ENCODE measurements at regions not wholly inside any gene's neighbourhood (a gene's known extent, or its start where the extent isn't known, plus 50 kb on each side); places are given as distances from the start of the nearest gene placed in this dataset.

DNA sequence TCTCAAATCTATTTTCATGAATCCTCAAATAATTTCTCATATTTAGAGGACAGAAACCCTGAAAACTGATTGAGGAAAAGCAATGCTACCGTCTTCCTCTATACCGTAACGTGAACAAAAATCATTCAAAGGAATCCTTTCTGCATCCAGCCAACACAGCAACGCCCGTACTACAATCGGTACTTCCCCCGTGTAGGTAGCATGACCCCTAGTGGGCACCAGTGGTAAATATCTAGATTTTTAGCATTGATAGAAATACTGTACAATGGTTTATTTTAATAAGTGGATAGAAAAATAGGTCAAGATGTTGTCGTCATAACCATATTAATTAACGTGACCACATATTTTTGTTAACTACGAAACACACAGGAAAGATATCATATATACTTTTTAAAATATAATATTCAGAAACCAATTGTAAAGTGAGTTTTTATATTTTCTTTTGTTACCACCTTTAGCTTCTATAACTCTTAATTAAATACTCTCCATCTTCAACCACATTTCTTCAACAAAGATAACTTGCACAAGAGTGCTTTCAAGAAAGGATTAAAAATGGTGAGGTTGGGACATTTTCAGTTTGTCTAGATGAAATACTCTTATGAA is 194.1 kb downstream of the SS18 start:
- Mint-ChIP-seq H3K27me3 (peaks cover 8% of the 10 kb centered on the region), H3K27ac (no peak overlapping the region), H3K4me1 (no peaks in the 10 kb centered on the region), H3K4me3 (no peak overlapping the region), H3K9me3 (no peaks in the 10 kb centered on the region), H3K36me3 (no peaks in the 10 kb centered on the region)
- ATAC-seq (ENCODE audit: low read depth) (no peak), DNase-seq (no peak)
- POLR2A ChIA-PET = no interaction called here

DNA sequence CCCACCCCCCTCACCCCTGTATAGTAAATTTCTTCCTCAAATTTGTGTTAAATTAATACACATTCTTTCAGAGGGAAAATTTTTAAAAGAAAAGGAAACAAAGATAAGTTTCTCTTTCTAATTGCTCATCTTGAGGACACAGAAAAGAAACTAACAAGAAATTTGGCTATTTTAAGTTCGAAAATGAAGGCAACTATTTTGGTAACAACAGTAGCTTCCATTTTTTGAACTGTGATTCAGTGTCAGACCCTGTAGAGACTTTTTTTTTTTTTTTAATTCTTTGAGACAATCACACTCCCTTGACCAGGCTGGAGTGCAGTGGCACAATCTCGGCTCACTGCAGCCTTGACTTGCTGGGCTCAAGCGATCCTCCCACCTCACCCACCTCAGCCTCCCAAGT is 194.9 kb downstream of the SS18 start:
- Mint-ChIP-seq H3K4me3 (no peak overlapping the region), H3K9me3 (no peaks in the 10 kb centered on the region), H3K27ac (no peak overlapping the region), H3K36me3 (no peaks in the 10 kb centered on the region), H3K4me1 (no peaks in the 10 kb centered on the region), H3K27me3 (peaks cover 10% of the 10 kb centered on the region)
- POLR2A ChIA-PET = no interaction called here
- ATAC-seq (ENCODE audit: low read depth) (no peak), DNase-seq (no peak)

DNA sequence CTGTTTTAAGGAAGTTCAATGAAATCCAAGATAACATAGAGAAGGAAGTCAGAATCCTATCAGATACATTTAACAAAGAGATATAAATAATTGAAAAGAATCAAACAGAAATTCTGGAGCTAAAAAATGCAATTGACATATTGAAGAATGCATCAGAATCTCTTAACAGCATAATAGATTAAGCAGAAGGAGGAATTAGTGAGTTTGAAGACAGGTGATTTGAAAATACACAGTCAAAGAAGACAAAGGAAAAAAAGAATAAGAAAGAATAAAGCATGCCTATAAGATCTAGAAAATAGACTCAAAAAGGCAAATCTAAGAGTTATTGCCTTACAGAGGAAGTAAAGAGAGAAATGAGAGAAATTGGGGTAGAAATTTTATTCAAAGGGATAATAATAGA is 204.1 kb downstream of the SS18 start:
- H3K4me1 Mint-ChIP-seq = no peaks in the 10 kb centered on the region
- no peak for ATAC-seq (ENCODE audit: low read depth)

DNA sequence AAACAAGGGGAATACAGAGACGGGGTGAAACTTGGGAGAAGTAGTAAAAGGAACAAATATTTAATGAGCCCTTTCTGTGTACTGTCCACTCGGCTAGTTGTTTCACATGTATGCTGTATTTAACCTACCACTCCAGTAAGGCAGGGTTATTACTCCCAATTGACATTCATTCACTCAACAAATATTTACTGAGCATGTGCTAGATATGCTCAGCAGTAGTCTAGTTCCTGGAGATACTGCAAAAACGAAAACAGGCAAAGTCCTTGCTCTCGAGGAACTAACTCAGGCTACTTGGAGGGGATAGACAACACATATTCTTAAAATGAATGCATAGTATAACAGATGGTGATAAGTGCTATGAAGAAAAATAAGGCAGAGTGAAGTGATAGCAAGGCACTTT is 207.3 kb downstream of the SS18 start:
- no peak overlapping the region for H3K27ac Mint-ChIP-seq
- no peak for ATAC-seq (ENCODE audit: low read depth)
- POLR2A ChIA-PET = no interaction called here
- peaks cover 4% of the 10 kb centered on the region for H3K9me3 Mint-ChIP-seq
- peaks cover 2% of the 10 kb centered on the region for H3K27me3 Mint-ChIP-seq
- no peaks in the 10 kb centered on the region for H3K4me1 Mint-ChIP-seq
- no peaks in the 10 kb centered on the region for H3K36me3 Mint-ChIP-seq
- H3K4me3 Mint-ChIP-seq = no peak overlapping the region
- DNase-seq = no peak

More for the DNA sequence above, 204.1 kb downstream of the SS18 start:
- POLR2A ChIA-PET = no interaction called here
- peaks cover 4% of the 10 kb centered on the region for H3K9me3 Mint-ChIP-seq
- no peaks in the 10 kb centered on the region for H3K36me3 Mint-ChIP-seq
- H3K4me3 Mint-ChIP-seq = no peak overlapping the region
- DNase-seq = no peak
- no peak overlapping the region for H3K27ac Mint-ChIP-seq
- peaks cover 8% of the 10 kb centered on the region for H3K27me3 Mint-ChIP-seq

DNA sequence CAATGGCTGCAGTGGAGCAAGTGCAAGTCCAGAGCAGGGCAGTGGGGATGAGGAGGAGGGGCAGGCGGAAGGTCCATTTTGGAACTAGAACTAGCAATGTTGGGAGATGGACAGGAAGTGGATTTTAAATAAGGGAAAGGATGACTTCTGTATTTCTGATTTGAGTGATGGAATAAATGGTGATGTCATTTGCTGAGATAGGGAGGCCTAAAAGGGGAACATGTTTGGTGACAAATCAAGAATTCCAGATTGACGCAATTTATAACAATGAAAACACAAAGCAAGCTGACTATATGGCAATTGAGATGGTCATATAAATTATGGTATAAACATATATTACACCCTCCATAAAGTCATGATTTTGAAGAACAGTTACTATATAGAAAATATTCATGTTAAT is 209.3 kb downstream of the SS18 start:
- POLR2A ChIA-PET = no interaction called here
- H3K36me3 Mint-ChIP-seq = no peaks in the 10 kb centered on the region
- no peak for ATAC-seq (ENCODE audit: low read depth)
- no peak for DNase-seq
- H3K27ac Mint-ChIP-seq = no peak overlapping the region
- no peak overlapping the region for H3K4me3 Mint-ChIP-seq
- H3K9me3 Mint-ChIP-seq = peaks cover 2% of the 10 kb centered on the region
- peaks cover 2% of the 10 kb centered on the region for H3K27me3 Mint-ChIP-seq
- no peaks in the 10 kb centered on the region for H3K4me1 Mint-ChIP-seq

DNA sequence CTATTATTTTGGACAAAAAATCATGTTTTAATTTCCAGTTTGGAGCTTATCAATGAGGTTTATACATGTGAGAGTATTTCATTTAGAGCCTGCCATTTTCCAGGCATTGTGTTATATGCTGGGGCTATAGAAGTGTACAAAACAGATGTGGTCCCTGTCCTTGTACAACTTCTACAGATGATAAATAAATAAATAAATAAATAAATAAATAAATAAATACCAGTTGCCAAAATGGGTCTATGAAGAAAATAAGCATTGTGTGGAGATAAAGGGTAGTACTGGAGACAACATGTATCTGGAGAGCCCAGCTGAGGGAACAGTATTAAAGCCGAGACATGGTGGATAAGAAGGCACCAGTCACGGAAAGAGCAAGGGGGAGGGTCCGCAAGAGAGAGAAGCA is 210.0 kb downstream of the SS18 start:
- Mint-ChIP-seq H3K27ac (no peak overlapping the region), H3K27me3 (peaks cover 2% of the 10 kb centered on the region), H3K36me3 (no peaks in the 10 kb centered on the region), H3K4me1 (no peaks in the 10 kb centered on the region), H3K9me3 (no peaks in the 10 kb centered on the region), H3K4me3 (no peak overlapping the region)
- POLR2A ChIA-PET = no interaction called here
- ATAC-seq (ENCODE audit: low read depth) (no peak), DNase-seq (no peak)

DNA sequence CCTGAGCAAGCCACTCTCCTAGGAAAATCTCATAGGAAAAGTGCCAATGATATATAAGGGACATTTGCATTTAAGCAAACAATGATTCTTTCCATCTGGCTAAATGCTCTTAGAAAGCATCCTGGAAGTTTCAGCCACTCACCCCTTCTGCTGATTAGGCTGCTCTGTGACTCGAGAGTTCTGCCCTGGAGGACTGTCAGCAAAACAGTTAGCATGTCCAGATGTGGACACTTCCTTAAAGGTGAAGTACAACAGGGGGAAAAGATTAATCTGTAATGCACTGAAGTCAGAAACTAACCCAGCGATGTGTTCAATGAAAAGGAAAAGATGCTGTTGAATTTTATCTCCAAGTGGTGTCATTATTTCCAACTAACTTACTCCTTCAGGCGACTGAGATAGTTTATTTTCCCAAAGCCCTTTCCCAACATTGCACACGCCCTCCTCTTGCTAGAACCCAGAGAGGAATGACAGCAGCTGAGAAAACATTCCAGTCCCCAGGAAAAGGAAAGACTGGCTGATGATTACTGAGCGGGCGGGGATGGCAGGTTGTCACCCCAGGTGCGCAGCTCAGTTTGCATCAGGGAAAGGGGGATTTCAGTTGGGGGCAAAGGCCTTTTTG is 214.0 kb downstream of the SS18 start:
- H3K9me3 Mint-ChIP-seq = no peaks in the 10 kb centered on the region
- no peaks in the 10 kb centered on the region for H3K36me3 Mint-ChIP-seq
- POLR2A ChIA-PET = no interaction called here
- no peaks in the 10 kb centered on the region for H3K4me1 Mint-ChIP-seq
- ATAC-seq (ENCODE audit: low read depth) (no peak), DNase-seq (no peak)
- no peak overlapping the region for H3K4me3 Mint-ChIP-seq
- no peaks in the 10 kb centered on the region for H3K27me3 Mint-ChIP-seq
- H3K27ac Mint-ChIP-seq = no peak overlapping the region

DNA sequence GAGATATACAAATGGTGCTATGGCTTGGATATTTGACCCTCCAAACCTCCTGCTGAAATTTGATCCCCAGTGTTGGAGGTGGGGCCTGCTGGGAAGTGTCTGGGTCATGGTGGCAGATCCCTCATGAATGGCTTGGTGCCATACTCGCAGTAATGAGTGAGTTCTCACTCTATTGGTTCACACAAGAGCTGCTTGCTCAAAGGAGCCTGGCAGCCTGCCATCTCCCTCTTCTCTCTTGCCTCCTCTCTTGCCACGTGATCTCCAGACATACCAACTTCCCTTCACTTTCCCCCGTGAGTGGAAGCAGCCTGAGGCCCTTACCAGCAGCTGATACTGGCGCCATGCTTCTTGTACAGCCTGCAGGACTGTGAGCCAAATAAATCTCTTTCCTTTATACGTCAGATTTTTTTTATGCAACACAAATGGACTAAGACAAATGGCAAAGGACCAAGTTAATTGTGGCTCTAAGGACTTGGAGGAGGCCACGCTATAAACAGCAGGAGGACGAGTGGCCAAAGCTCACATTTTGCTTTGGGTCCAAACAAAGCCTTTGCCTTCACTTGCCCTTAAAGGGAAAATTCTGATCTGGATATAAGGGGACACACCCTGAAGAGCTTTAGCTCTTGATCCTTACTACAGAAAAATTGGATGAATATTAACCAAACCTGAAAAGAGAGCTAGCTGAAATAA is 214.7 kb downstream of the SS18 start:
- Mint-ChIP-seq H3K27me3 (no peaks in the 10 kb centered on the region), H3K4me3 (no peak overlapping the region), H3K36me3 (no peaks in the 10 kb centered on the region), H3K27ac (no peak overlapping the region), H3K9me3 (no peaks in the 10 kb centered on the region), H3K4me1 (no peaks in the 10 kb centered on the region)
- no peak for ATAC-seq (ENCODE audit: low read depth)
- POLR2A ChIA-PET = no interaction called here
- no peak for DNase-seq

DNA sequence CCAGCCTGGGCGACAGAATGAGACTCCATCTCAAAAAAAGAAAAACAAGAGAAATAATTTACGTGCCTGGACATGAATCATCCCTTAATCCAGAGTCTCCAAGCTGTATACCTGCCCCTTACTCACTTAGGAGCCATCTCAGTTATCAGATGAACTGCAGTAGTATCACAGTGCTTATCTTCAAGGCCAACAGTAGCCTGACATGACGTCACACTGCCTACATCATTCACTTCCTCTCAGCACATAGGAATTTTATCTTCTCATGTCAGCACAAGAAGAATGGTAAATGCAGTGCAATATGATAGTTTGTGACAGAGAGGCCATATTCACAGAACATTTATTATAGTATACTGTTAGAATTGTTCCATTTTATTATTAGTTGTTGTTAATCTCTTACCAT is 216.6 kb downstream of the SS18 start:
- ATAC-seq (ENCODE audit: low read depth) = no peak

DNA sequence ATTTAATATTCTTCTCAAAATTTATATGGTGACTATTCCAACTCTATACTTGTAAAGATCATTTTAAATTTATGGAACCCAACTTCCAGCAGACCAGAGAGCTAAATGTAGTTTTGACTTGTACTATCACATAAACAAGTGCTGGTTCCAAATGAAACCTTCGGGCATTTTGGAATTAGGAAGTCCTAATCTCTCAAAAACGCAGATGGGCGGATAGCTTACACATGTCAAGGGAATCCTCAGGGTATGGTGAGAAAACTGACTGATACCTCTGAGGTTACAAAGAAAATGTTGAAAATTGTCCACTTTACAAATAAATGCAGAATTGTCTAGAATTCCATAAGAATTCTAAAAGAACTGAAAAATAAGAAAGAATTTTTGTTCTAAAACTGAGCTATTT is 224.1 kb downstream of the SS18 start:
- no peaks in the 10 kb centered on the region for H3K36me3 Mint-ChIP-seq
- peaks cover 2% of the 10 kb centered on the region for H3K27me3 Mint-ChIP-seq
- no peak overlapping the region for H3K4me3 Mint-ChIP-seq
- no peaks in the 10 kb centered on the region for H3K9me3 Mint-ChIP-seq
- POLR2A ChIA-PET = no interaction called here
- no peak overlapping the region for H3K27ac Mint-ChIP-seq
- no peaks in the 10 kb centered on the region for H3K4me1 Mint-ChIP-seq
- DNase-seq (no peak), ATAC-seq (ENCODE audit: low read depth) (no peak)

More for the DNA sequence above, 216.6 kb downstream of the SS18 start:
- POLR2A ChIA-PET = interaction anchor here (0.5 kb wide), 1 partner anchor 218 kb away, joined by 3 read pairs; no protein-coding TSS in a partner anchor
- Mint-ChIP-seq H3K27ac (no peak overlapping the region), H3K4me1 (no peaks in the 10 kb centered on the region), H3K27me3 (no peaks in the 10 kb centered on the region), H3K36me3 (no peaks in the 10 kb centered on the region), H3K4me3 (no peak overlapping the region), H3K9me3 (no peaks in the 10 kb centered on the region)
- no peak for DNase-seq

DNA sequence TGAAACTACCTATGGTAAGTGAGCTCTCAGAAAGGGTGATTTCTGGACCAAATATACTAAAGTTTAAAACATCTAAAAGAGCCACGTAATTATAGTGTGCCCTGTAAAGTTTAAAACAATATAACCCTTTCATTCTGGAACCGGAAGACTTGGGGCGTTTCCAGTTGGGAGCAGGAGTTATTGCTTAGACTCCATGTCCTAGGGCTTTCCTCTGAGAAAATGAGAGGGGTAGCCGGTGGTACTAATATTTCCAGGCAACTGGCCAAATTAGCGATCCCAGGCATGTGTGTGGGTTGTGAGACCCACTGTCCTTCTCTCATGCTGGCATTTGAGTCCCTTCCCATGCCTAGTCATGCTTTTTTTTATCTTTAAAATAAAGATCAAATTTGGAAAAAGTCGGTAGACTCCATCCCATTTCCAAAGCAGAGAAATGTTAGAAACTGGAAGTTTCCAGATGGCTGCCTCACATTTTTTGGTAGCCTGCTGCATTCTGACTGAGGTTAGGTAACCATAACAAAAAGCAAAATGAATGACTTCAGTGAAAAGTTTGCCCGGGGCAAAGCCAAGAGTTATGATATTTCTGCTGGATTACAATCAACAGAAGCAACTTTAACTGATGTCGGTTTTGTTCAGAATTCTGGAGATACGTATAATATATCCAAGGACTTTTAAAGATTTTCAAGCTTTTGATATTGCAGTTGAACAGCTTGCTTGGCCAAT is 227.4 kb downstream of the SS18 start:
- Mint-ChIP-seq H3K4me1 (no peaks in the 10 kb centered on the region), H3K4me3 (no peak overlapping the region), H3K27me3 (peaks cover 2% of the 10 kb centered on the region), H3K27ac (no peak overlapping the region), H3K9me3 (no peaks in the 10 kb centered on the region), H3K36me3 (no peaks in the 10 kb centered on the region)
- ATAC-seq (ENCODE audit: low read depth) (no peak), DNase-seq (no peak)
- POLR2A ChIA-PET = no interaction called here

DNA sequence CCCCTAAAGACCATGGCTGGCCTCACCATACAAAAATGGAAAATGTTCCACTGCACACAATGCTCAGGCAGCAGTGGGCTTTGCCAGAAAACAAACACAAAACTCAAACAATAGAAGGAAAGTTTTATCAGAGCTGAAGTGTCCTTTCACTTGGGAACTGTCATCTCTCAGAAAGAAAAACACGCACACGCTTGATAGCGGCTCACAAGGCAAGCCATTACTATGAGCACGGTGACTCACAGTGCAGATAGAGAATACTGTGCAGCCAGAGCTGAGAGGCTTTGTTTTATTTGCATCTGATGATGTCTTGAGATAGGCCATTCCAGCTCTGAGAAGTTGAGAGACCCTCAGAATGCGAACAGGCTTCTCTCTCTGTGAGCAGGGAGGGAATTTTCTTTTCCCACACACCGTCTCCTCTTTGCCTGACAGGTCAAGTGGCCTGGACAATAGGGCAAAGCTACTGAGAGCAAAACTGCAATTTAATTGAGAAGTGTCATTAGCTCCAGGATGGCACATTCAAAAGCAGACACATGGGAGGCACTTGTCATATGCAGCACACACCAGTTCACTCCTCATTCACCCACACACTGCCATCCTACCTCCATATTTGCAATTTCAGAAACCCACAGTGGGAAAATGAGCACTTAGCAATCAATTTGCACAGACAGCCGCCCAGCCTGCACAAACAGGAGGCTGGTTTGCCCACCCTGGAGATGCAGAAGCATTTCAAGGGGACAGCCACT is 236.6 kb downstream of the SS18 start:
- H3K4me3 Mint-ChIP-seq = no peak overlapping the region
- DNase-seq (no peak), ATAC-seq (ENCODE audit: low read depth) (no peak)
- POLR2A ChIA-PET = no interaction called here
- no peaks in the 10 kb centered on the region for H3K27me3 Mint-ChIP-seq
- H3K9me3 Mint-ChIP-seq = no peaks in the 10 kb centered on the region
- no peaks in the 10 kb centered on the region for H3K36me3 Mint-ChIP-seq
- H3K27ac Mint-ChIP-seq = no peak overlapping the region
- no peaks in the 10 kb centered on the region for H3K4me1 Mint-ChIP-seq

DNA sequence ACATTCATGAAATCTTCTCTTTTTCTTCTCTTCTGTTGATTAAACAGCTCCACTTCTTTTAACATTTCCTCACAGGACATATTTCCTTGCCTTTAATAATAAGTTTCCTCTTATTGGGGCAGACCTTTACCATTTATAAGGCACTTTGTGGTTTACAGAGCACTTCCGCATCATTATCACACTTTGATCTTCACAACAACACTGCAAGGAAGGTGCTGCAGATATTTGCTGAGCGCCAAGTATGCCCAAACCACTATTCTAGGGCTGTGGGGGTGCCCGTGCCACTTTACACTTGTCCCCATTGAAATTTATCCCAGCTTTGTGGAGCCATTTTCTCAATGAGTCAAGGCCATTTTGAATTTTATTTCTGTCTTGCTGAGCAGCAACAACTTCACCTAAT is 246.6 kb downstream of the SS18 start:
- no peak for ATAC-seq (ENCODE audit: low read depth)
- no peak overlapping the region for H3K27ac Mint-ChIP-seq
- peaks cover 11% of the 10 kb centered on the region for H3K27me3 Mint-ChIP-seq
- no peaks in the 10 kb centered on the region for H3K36me3 Mint-ChIP-seq
- no peak for DNase-seq
- no peaks in the 10 kb centered on the region for H3K9me3 Mint-ChIP-seq
- POLR2A ChIA-PET = interaction anchor here (1.0 kb wide), 1 partner anchor 14 kb away, joined by 4 read pairs; no protein-coding TSS in a partner anchor
- H3K4me1 Mint-ChIP-seq = peaks cover 2% of the 10 kb centered on the region
- H3K4me3 Mint-ChIP-seq = no peak overlapping the region
